Neural cell (in vitro differentiated cells): ENCODE measurements at regions not wholly inside any gene's neighbourhood (a gene's known extent, or its start where the extent isn't known, plus 50 kb on each side); places are given as distances from the start of the nearest gene placed in this dataset.

Experiments
- CTCF ChIP-seq: fragments of 450-650 bp; IDR thresholded peaks from 2 replicates; pipeline ENCODE4 v1.5.1; 2014; ENCODE audit warnings: antibody characterized with exemption, mild to moderate bottlenecking, moderate library complexity; ENCODE audit not compliant: poor library complexity, severe bottlenecking
- EZH2 ChIP-seq: fragments of 200-600, 300-800 bp; shearing (Covaris generic), sonication (generic); IDR thresholded peaks from 2 replicates; pipeline ENCODE4 v1.6.1; 2014; ENCODE audit warnings: antibody characterized with exemption, low read length, borderline replicate concordance, mild to moderate bottlenecking; ENCODE audit not compliant: insufficient read depth, poor library complexity, severe bottlenecking
- MXI1 ChIP-seq: fragments of 450-650 bp; conservative IDR thresholded peaks from 2 replicates; pipeline ENCODE4 v1.6.1; 2014; ENCODE audit warnings: antibody characterized with exemption, mild to moderate bottlenecking; ENCODE audit not compliant: poor library complexity, severe bottlenecking
- SMC3 ChIP-seq: fragments of 450-650 bp; conservative IDR thresholded peaks from 2 replicates; pipeline ENCODE4 v1.6.1; 2014; ENCODE audit warnings: antibody characterized with exemption, mild to moderate bottlenecking, moderate library complexity; ENCODE audit not compliant: poor library complexity

GRCh38 chr10:70963271-70963670 is 74.9 kb upstream of the PCBD1 start:
- TF ChIP-seq MXI1 (no peak), EZH2 (no peak), SMC3 (no peak), CTCF (no peak)
